B cell (primary cell): ENCODE measurements at regions not wholly inside any gene's neighbourhood (a gene's known extent, or its start where the extent isn't known, plus 50 kb on each side); places are given as distances from the start of the nearest gene placed in this dataset.
"Not testable (repeated sequence)": the region's sequence is repeated elsewhere in the genome, so short reads cannot be mapped to it uniquely, and the experiment has no call there.

Source experiments
- CTCF ChIP-seq: fragments of 200-600 bp; IDR thresholded peaks from one replicate; pipeline ENCODE4 v1.8.0; 2022; ENCODE audit warnings: antibody characterized with exemption, mild to moderate bottlenecking
- EZH2 ChIP-seq: IDR thresholded peaks from 2 replicates; pipeline ENCODE4 v1.6.1; 2012; ENCODE audit warnings: borderline replicate concordance, low read depth, mild to moderate bottlenecking, moderate library complexity, low read length; ENCODE audit not compliant: insufficient read depth, poor library complexity, severe bottlenecking

- TF ChIP-seq CTCF, EZH2: not testable (repeated sequence)
Measured at GRCh38 chr21:13969853-13970252, 240.9 kb downstream of the LIPI start.
